ENCODE measurements at regions not wholly inside any gene's neighbourhood (a gene's known extent, or its start where the extent isn't known, plus 50 kb on each side); places are given as distances from the start of the nearest gene placed in this dataset.

GRCh38 chr10:9900751-9901150 is 1116.9 kb upstream of the CELF2 start:
- no peaks in the 10 kb centered on the region for H3K27me3 ChIP-seq (ENCODE audit: control insufficient read depth in 3 of 3, insufficient read depth in 3 of 3, low read depth in 1 of 3, low read length in 3 of 3)
- H4K8ac ChIP-seq (ENCODE audit: low read depth, low read length) = no peak overlapping the region
- no peak overlapping the region for H4K91ac ChIP-seq (ENCODE audit: low read depth, low read length, poor library complexity)
- no peak overlapping the region for H3K27ac ChIP-seq (replicated peaks; ENCODE audit: low read length)
- H2AK5ac ChIP-seq (ENCODE audit: low read depth, low read length) = no peak overlapping the region
- no peaks in the 10 kb centered on the region for H3K9me3 ChIP-seq (replicated peaks in 1 of 2; ENCODE audit: control insufficient read depth in 2 of 2, insufficient read depth in 1 of 2, low read depth in 1 of 2, low read length in 2 of 2)
- H3K18ac ChIP-seq (ENCODE audit: low read length) = no peak overlapping the region
- no peak overlapping the region for H3K14ac ChIP-seq (ENCODE audit: low read length)
- DNase-seq (ENCODE audit: low spot score) = no peak
- no peak overlapping the region for H2BK12ac ChIP-seq (ENCODE audit: low read length)
- no peaks in the 10 kb centered on the region for H3K4me1 ChIP-seq (ENCODE audit: control insufficient read depth in 2 of 2, insufficient read depth in 1 of 2, low read depth in 1 of 2, low read length in 2 of 2)
- no peak overlapping the region for H3K4me3 ChIP-seq (ENCODE audit: low read length in 2 of 2)
- no peak overlapping the region for H2BK120ac ChIP-seq (ENCODE audit: low read depth, low read length)
- no peak overlapping the region for H2AFZ ChIP-seq (ENCODE audit: low read length)
- H3K4ac ChIP-seq (ENCODE audit: low read length) = no peak overlapping the region
- H3K4me2 ChIP-seq (ENCODE audit: insufficient read depth, low read length, poor library complexity, severe bottlenecking) = no peak overlapping the region
- no peaks in the 10 kb centered on the region for H3K36me3 ChIP-seq (replicated peaks in 1 of 2; ENCODE audit: control insufficient read depth in 2 of 2, insufficient read depth in 2 of 2, low read length in 2 of 2)
- no peak overlapping the region for H2BK5ac ChIP-seq (ENCODE audit: low read length)
- H3K79me1 ChIP-seq (ENCODE audit: low read depth, low read length) = no peaks in the 10 kb centered on the region
- H3K9ac ChIP-seq (ENCODE audit: low read depth, low read length, poor library complexity) = no peak overlapping the region
- H2BK15ac ChIP-seq (ENCODE audit: low read length) = no peak overlapping the region
- H3K23ac ChIP-seq (ENCODE audit: low read depth, low read length, poor library complexity) = no peak overlapping the region

- WGBS, 2 donors (ENCODE audit: extremely low coverage in 2 of 2, insufficient read length in 2 of 2, insufficient replicate concordance in 1 of 2) = no CpG with 5 or more reads among the region's 1 CpG
- Histone ChIP-seq H3K4me1 (ENCODE audit: control insufficient read depth in 2 of 2, insufficient read depth in 1 of 2, low read depth in 1 of 2, low read length in 2 of 2) (no peaks in the 10 kb centered on the region), H3K36me3 (replicated peaks in 1 of 2; ENCODE audit: control insufficient read depth in 2 of 2, insufficient read depth in 2 of 2, low read length in 2 of 2) (no peaks in the 10 kb centered on the region)
Measured at GRCh38 chr10:9901971-9902370, 1115.7 kb upstream of the CELF2 start.

GRCh38 chr10:9910446-9910845 is 1107.2 kb upstream of the CELF2 start:
- Histone ChIP-seq H3K9ac (ENCODE audit: low read depth, low read length, poor library complexity) (no peak overlapping the region), H2BK5ac (ENCODE audit: low read length) (no peak overlapping the region), H2BK15ac (ENCODE audit: low read length) (no peak overlapping the region), H3K27ac (replicated peaks; ENCODE audit: low read length) (no peak overlapping the region), H3K4ac (ENCODE audit: low read length) (no peak overlapping the region), H3K4me1 (ENCODE audit: control insufficient read depth in 2 of 2, insufficient read depth in 1 of 2, low read depth in 1 of 2, low read length in 2 of 2) (no peaks in the 10 kb centered on the region), H3K18ac (ENCODE audit: low read length) (no peak overlapping the region), H3K23ac (ENCODE audit: low read depth, low read length, poor library complexity) (no peak overlapping the region), H2AK5ac (ENCODE audit: low read depth, low read length) (no peak overlapping the region), H4K91ac (ENCODE audit: low read depth, low read length, poor library complexity) (no peak overlapping the region), H3K14ac (ENCODE audit: low read length) (no peak overlapping the region), H3K4me3 (ENCODE audit: low read length in 2 of 2) (no peak overlapping the region), H3K9me3 (replicated peaks in 1 of 2; ENCODE audit: control insufficient read depth in 2 of 2, insufficient read depth in 1 of 2, low read depth in 1 of 2, low read length in 2 of 2) (peaks cover 0 to 2% of the 10 kb centered on the region in 2 donors), H3K4me2 (ENCODE audit: insufficient read depth, low read length, poor library complexity, severe bottlenecking) (no peak overlapping the region), H2BK120ac (ENCODE audit: low read depth, low read length) (no peak overlapping the region), H3K36me3 (replicated peaks in 1 of 2; ENCODE audit: control insufficient read depth in 2 of 2, insufficient read depth in 2 of 2, low read length in 2 of 2) (no peaks in the 10 kb centered on the region), H4K8ac (ENCODE audit: low read depth, low read length) (no peak overlapping the region), H2BK12ac (ENCODE audit: low read length) (no peak overlapping the region), H2AFZ (ENCODE audit: low read length) (no peak overlapping the region), H3K27me3 (ENCODE audit: control insufficient read depth in 3 of 3, insufficient read depth in 3 of 3, low read depth in 1 of 3, low read length in 3 of 3) (no peaks in the 10 kb centered on the region), H3K79me1 (ENCODE audit: low read depth, low read length) (no peaks in the 10 kb centered on the region)
- WGBS, 2 donors (ENCODE audit: extremely low coverage in 2 of 2, insufficient read length in 2 of 2, insufficient replicate concordance in 1 of 2) = no CpG with 5 or more reads among the region's 1 CpG
- no peak for DNase-seq (ENCODE audit: low spot score)

More at GRCh38 chr10:9901971-9902370, 1115.7 kb upstream of the CELF2 start:
- Histone ChIP-seq H3K9ac (ENCODE audit: low read depth, low read length, poor library complexity) (no peak overlapping the region), H3K18ac (ENCODE audit: low read length) (no peak overlapping the region), H2AK5ac (ENCODE audit: low read depth, low read length) (no peak overlapping the region), H2BK12ac (ENCODE audit: low read length) (no peak overlapping the region), H3K27me3 (ENCODE audit: control insufficient read depth in 3 of 3, insufficient read depth in 3 of 3, low read depth in 1 of 3, low read length in 3 of 3) (no peaks in the 10 kb centered on the region), H4K8ac (ENCODE audit: low read depth, low read length) (no peak overlapping the region), H3K79me1 (ENCODE audit: low read depth, low read length) (no peaks in the 10 kb centered on the region), H3K4me2 (ENCODE audit: insufficient read depth, low read length, poor library complexity, severe bottlenecking) (no peak overlapping the region), H2BK5ac (ENCODE audit: low read length) (no peak overlapping the region), H3K9me3 (replicated peaks in 1 of 2; ENCODE audit: control insufficient read depth in 2 of 2, insufficient read depth in 1 of 2, low read depth in 1 of 2, low read length in 2 of 2) (no peaks in the 10 kb centered on the region), H3K27ac (replicated peaks; ENCODE audit: low read length) (no peak overlapping the region), H4K91ac (ENCODE audit: low read depth, low read length, poor library complexity) (no peak overlapping the region), H3K14ac (ENCODE audit: low read length) (no peak overlapping the region), H2BK15ac (ENCODE audit: low read length) (no peak overlapping the region), H2BK120ac (ENCODE audit: low read depth, low read length) (no peak overlapping the region), H3K23ac (ENCODE audit: low read depth, low read length, poor library complexity) (no peak overlapping the region), H2AFZ (ENCODE audit: low read length) (no peak overlapping the region), H3K4ac (ENCODE audit: low read length) (no peak overlapping the region), H3K4me3 (ENCODE audit: low read length in 2 of 2) (no peak overlapping the region)
- no peak for DNase-seq (ENCODE audit: low spot score)

- no peaks in the 10 kb centered on the region for H3K4me1 ChIP-seq (ENCODE audit: control insufficient read depth in 2 of 2, insufficient read depth in 1 of 2, low read depth in 1 of 2, low read length in 2 of 2)
- no peak overlapping the region for H2BK12ac ChIP-seq (ENCODE audit: low read length)
- no peak overlapping the region for H3K18ac ChIP-seq (ENCODE audit: low read length)
- H4K8ac ChIP-seq (ENCODE audit: low read depth, low read length) = no peak overlapping the region
- H3K4me3 ChIP-seq (ENCODE audit: low read length in 2 of 2) = no peak overlapping the region
- H3K14ac ChIP-seq (ENCODE audit: low read length) = no peak overlapping the region
- no CpG with 5 or more reads among the region's 7 CpGs for WGBS, 2 donors (ENCODE audit: extremely low coverage in 2 of 2, insufficient read length in 2 of 2, insufficient replicate concordance in 1 of 2)
- H2BK120ac ChIP-seq (ENCODE audit: low read depth, low read length) = no peak overlapping the region
- no peaks in the 10 kb centered on the region for H3K27me3 ChIP-seq (ENCODE audit: control insufficient read depth in 3 of 3, insufficient read depth in 3 of 3, low read depth in 1 of 3, low read length in 3 of 3)
- H2BK15ac ChIP-seq (ENCODE audit: low read length) = no peak overlapping the region
- H3K79me1 ChIP-seq (ENCODE audit: low read depth, low read length) = no peaks in the 10 kb centered on the region
- H2BK5ac ChIP-seq (ENCODE audit: low read length) = no peak overlapping the region
- no peak overlapping the region for H2AK5ac ChIP-seq (ENCODE audit: low read depth, low read length)
- H3K36me3 ChIP-seq (replicated peaks in 1 of 2; ENCODE audit: control insufficient read depth in 2 of 2, insufficient read depth in 2 of 2, low read length in 2 of 2) = no peaks in the 10 kb centered on the region
- H4K91ac ChIP-seq (ENCODE audit: low read depth, low read length, poor library complexity) = no peak overlapping the region
- H2AFZ ChIP-seq (ENCODE audit: low read length) = no peak overlapping the region
- no peak overlapping the region for H3K23ac ChIP-seq (ENCODE audit: low read depth, low read length, poor library complexity)
- DNase-seq (ENCODE audit: low spot score) = no peak
- peaks cover 0 to 2% of the 10 kb centered on the region in 2 donors for H3K9me3 ChIP-seq (replicated peaks in 1 of 2; ENCODE audit: control insufficient read depth in 2 of 2, insufficient read depth in 1 of 2, low read depth in 1 of 2, low read length in 2 of 2)
- H3K4ac ChIP-seq (ENCODE audit: low read length) = no peak overlapping the region
- H3K9ac ChIP-seq (ENCODE audit: low read depth, low read length, poor library complexity) = no peak overlapping the region
- H3K27ac ChIP-seq (replicated peaks; ENCODE audit: low read length) = no peak overlapping the region
- no peak overlapping the region for H3K4me2 ChIP-seq (ENCODE audit: insufficient read depth, low read length, poor library complexity, severe bottlenecking)
Measured at GRCh38 chr10:9911488-9911887, 1106.2 kb upstream of the CELF2 start.

All from neuronal stem cell (in vitro differentiated cells).